ENCODE measurements at regions not wholly inside any gene's neighbourhood (a gene's known extent, or its start where the extent isn't known, plus 50 kb on each side); places are given as distances from the start of the nearest gene placed in this dataset.
"Not testable (repeated sequence)": the region's sequence is repeated elsewhere in the genome, so short reads cannot be mapped to it uniquely, and the experiment has no call there.

- no peak for DNase-seq (ENCODE audit: extremely low spot score in 2 of 2)
- Histone ChIP-seq H3K27me3 (no peaks in the 10 kb centered on the region), H3K27ac (no peak overlapping the region), H3K9me3 (no peaks in the 10 kb centered on the region), H3K4me1 (no peaks in the 10 kb centered on the region), H3K36me3 (no peaks in the 10 kb centered on the region), H3K4me3 (no peak overlapping the region)
- intact Hi-C loops (cut with DNase I), result no loop called here
- TF ChIP-seq CTCF (IDR thresholded peaks at IDR 0.05), result no peak
- TF ChIP-seq POLR2A (IDR thresholded peaks at IDR 0.05), result no peak
- no peak for TF ChIP-seq POLR2AphosphoS5 (IDR thresholded peaks at IDR 0.05; ENCODE audit: insufficient read depth in 1 of 2, low read depth in 1 of 2)
Observed at GRCh38 chr5:17852740-17853139, 218.5 kb downstream of the TAF11L14 start.

- Histone ChIP-seq H3K36me3 (no peaks in the 10 kb centered on the region), H3K9me3 (no peaks in the 10 kb centered on the region), H3K4me3 (no peak overlapping the region), H3K4me1 (no peaks in the 10 kb centered on the region), H3K27me3 (no peaks in the 10 kb centered on the region), H3K27ac (no peak overlapping the region)
- intact Hi-C loops (cut with DNase I), result no loop called here
- DNase-seq (ENCODE audit: extremely low spot score in 2 of 2), result no peak
- TF ChIP-seq CTCF (IDR thresholded peaks at IDR 0.05) (no peak), POLR2A (IDR thresholded peaks at IDR 0.05) (no peak), POLR2AphosphoS5 (IDR thresholded peaks at IDR 0.05; ENCODE audit: insufficient read depth in 1 of 2, low read depth in 1 of 2) (no peak)
Observed at GRCh38 chr5:17854901-17855300, 220.6 kb downstream of the TAF11L14 start.

- Histone ChIP-seq H3K36me3 (no peaks in the 10 kb centered on the region), H3K4me1 (no peaks in the 10 kb centered on the region), H3K27ac (no peak overlapping the region), H3K9me3 (no peaks in the 10 kb centered on the region), H3K27me3 (no peaks in the 10 kb centered on the region), H3K4me3 (no peak overlapping the region)
- DNase-seq (ENCODE audit: extremely low spot score in 2 of 2), result no peak
- TF ChIP-seq POLR2AphosphoS5 (IDR thresholded peaks at IDR 0.05; ENCODE audit: insufficient read depth in 1 of 2, low read depth in 1 of 2), result no peak
- no peak for TF ChIP-seq POLR2A (IDR thresholded peaks at IDR 0.05)
- no peak for TF ChIP-seq CTCF (IDR thresholded peaks at IDR 0.05)
- intact Hi-C loops (cut with DNase I), result no loop called here
Observed at GRCh38 chr5:17860660-17861315, 226.5 kb downstream of the TAF11L14 start.

GRCh38 chr5:17864903-17865302 is 230.6 kb downstream of the TAF11L14 start:
- H3K27ac ChIP-seq; DNase-seq (ENCODE audit: extremely low spot score in 2 of 2); H3K9me3 ChIP-seq; H3K36me3 ChIP-seq; H3K27me3 ChIP-seq; H3K4me3 ChIP-seq; H3K4me1 ChIP-seq; intact Hi-C loops (cut with DNase I): not testable (repeated sequence)

GRCh38 chr5:17865966-17866365 is 231.7 kb downstream of the TAF11L14 start:
- H3K27ac ChIP-seq; H3K4me1 ChIP-seq; H3K36me3 ChIP-seq; H3K27me3 ChIP-seq; intact Hi-C loops (cut with DNase I); H3K4me3 ChIP-seq; H3K9me3 ChIP-seq; DNase-seq (ENCODE audit: extremely low spot score in 2 of 2): not testable (repeated sequence)

GRCh38 chr5:17872204-17872603 is 237.9 kb downstream of the TAF11L14 start:
- TF ChIP-seq POLR2A (IDR thresholded peaks at IDR 0.05) (no peak), POLR2AphosphoS5 (IDR thresholded peaks at IDR 0.05; ENCODE audit: insufficient read depth in 1 of 2, low read depth in 1 of 2) (no peak), CTCF (IDR thresholded peaks at IDR 0.05) (no peak)
- no peaks in the 10 kb centered on the region for H3K4me1 ChIP-seq
- no peak for DNase-seq (ENCODE audit: extremely low spot score in 2 of 2)

More at GRCh38 chr5:17872204-17872603, 237.9 kb downstream of the TAF11L14 start:
- H3K9me3 ChIP-seq, result no peaks in the 10 kb centered on the region
- intact Hi-C loops (cut with DNase I), result no loop called here
- H3K27ac ChIP-seq, result no peak overlapping the region
- H3K4me3 ChIP-seq, result no peak overlapping the region
- no peaks in the 10 kb centered on the region for H3K36me3 ChIP-seq
- H3K27me3 ChIP-seq, result no peaks in the 10 kb centered on the region

Data from vagina (tissue), 2 donors.